Esophagus muscularis mucosa (tissue), 3 donors: ENCODE measurements at regions not wholly inside any gene's neighbourhood (a gene's known extent, or its start where the extent isn't known, plus 50 kb on each side); places are given as distances from the start of the nearest gene placed in this dataset.

Source experiments
- CTCF ChIP-seq, 3 experiments: fragments of 200-600 bp in 2 of 3; fragments of 450-650 bp in 1 of 3; sonication (generic) in 2 of 3; IDR thresholded peaks; one replicate each; pipeline ENCODE4 v1.5.1; 2017 to 2019; ENCODE audit warnings: antibody characterized with exemption in 3 of 3, mild to moderate bottlenecking in 2 of 3, moderate library complexity in 1 of 3
- POLR2AphosphoS5 ChIP-seq, 2 donors: sonication (generic); formaldehyde crosslinking; IDR thresholded peaks; one replicate each; pipeline ENCODE4 v1.6.1; 2017; ENCODE audit warnings: antibody characterized with exemption in 2 of 2

GRCh38 chr22:48371391-48371790 is 1456.3 kb downstream of the BRD1 start:
- TF ChIP-seq CTCF (IDR thresholded peaks at IDR 0.05): no peak
- TF ChIP-seq POLR2AphosphoS5 (IDR thresholded peaks at IDR 0.05): no peak
